ACC112 (cell line): ENCODE measurements at regions not wholly inside any gene's neighbourhood (a gene's known extent, or its start where the extent isn't known, plus 50 kb on each side); places are given as distances from the start of the nearest gene placed in this dataset.
"Not testable (repeated sequence)": the region's sequence is repeated elsewhere in the genome, so short reads cannot be mapped to it uniquely, and the experiment has no call there.

Experiments used
- H2AFZ ChIP-seq: fragments of 200-600 bp; sonication (generic); one replicate; pipeline ENCODE4 v1.6.0; 2017; ENCODE audit warnings: antibody characterized with exemption, low read length; ENCODE audit not compliant: unreplicated experiment
- H3K27ac ChIP-seq: fragments of 200-600 bp; sonication (generic); 2 replicates; pipeline ENCODE4 v1.5.1; 2014; ENCODE audit warnings: low read depth, mild to moderate bottlenecking, antibody characterized with exemption, low read length, moderate library complexity
- H3K27me3 ChIP-seq: fragments of 200-600 bp; sonication (generic); 2 replicates; pipeline ENCODE4 v1.6.1; 2014; ENCODE audit warnings: mild to moderate bottlenecking, antibody characterized with exemption, low read length, moderate library complexity, mixed read lengths; ENCODE audit not compliant: insufficient read depth
- H3K36me3 ChIP-seq: fragments of 200-600 bp; sonication (generic); 2 replicates; pipeline ENCODE4 v1.6.1; 2016; ENCODE audit warnings: mild to moderate bottlenecking, antibody characterized with exemption, low read length, moderate library complexity, mixed read lengths; ENCODE audit not compliant: insufficient read depth
- H3K4me1 ChIP-seq: fragments of 200-600 bp; sonication (generic); one replicate; pipeline ENCODE4 v1.6.1; 2016; ENCODE audit warnings: low read length, mixed read lengths; ENCODE audit not compliant: insufficient read depth, unreplicated experiment, control insufficient read depth
- H3K4me3 ChIP-seq: fragments of 200-600 bp; sonication (generic); 2 replicates; pipeline ENCODE4 v1.5.1; 2014; ENCODE audit warnings: mild to moderate bottlenecking, low read depth, low read length
- H3K79me2 ChIP-seq: fragments of 200-600 bp; sonication (generic); one replicate; pipeline ENCODE4 v1.6.0; 2016; ENCODE audit warnings: low read length; ENCODE audit not compliant: control insufficient read depth, unreplicated experiment, insufficient read depth

DNA sequence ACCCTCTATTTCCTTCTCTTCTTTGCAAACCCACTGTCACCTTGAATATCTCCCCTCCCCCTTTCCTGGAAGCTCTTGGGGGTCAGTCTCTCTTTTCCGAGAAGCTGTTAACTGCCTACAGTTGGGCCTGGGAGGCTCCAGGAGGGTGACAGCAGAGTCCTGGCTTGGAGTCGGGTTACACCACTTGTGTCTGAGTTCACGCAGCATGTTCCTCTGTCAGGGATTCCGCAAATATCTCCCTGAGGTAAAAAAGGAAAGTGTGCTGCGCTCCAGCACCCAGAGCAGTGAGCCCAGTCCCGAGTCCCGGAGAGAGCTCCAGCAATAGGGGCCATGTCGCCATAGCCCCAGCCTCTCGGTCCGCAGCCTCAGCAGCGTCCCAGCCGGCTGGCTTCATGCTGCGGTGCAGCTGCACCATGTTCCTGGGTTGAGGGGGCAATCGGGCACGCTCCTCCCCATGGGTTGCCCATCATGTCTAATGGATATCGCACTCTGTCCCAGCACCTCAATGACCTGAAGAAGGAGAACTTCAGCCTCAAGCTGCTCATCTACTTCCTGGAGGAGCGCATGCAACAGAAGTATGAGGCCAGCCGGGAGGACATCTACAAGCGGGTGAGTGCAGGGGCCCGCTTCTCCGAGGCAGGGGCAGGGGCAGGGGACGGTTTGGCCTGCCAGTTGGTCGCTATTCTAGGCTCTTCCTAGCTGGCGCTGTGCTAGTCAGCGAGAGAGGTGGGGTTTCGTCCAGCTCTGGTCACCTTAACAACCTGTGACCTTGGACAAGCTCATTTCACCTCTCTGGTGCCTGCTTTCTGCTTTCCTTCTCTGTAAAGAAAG lies 101.3 kb upstream of the SEC22B start:
- not testable (repeated sequence) for H2AFZ ChIP-seq, H3K36me3 ChIP-seq, H3K4me1 ChIP-seq, H3K4me3 ChIP-seq, H3K79me2 ChIP-seq, H3K27me3 ChIP-seq, H3K27ac ChIP-seq

DNA sequence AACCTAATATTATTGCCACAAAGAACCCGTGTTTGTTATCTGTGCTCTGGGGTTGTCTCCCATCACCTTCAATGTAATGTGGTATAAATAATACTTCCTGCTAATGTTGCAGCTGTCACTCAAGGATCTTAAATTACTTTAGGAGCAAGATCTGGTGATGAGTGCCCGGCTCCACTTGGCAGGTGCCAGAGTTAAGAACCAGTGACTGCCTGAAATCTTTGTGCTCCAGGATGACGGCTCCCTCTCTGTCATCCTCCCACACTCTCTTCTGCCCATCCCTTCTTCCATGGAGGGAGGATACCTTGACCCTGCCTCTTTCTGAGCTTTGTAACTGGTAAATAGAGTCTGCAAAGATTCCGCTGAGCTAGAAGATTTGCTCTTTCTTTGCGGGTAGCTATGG lies 100.4 kb upstream of the SEC22B start:
- H3K79me2 ChIP-seq, H3K4me1 ChIP-seq, H3K4me3 ChIP-seq, H3K27ac ChIP-seq, H3K27me3 ChIP-seq, H3K36me3 ChIP-seq, H2AFZ ChIP-seq: not testable (repeated sequence)

DNA sequence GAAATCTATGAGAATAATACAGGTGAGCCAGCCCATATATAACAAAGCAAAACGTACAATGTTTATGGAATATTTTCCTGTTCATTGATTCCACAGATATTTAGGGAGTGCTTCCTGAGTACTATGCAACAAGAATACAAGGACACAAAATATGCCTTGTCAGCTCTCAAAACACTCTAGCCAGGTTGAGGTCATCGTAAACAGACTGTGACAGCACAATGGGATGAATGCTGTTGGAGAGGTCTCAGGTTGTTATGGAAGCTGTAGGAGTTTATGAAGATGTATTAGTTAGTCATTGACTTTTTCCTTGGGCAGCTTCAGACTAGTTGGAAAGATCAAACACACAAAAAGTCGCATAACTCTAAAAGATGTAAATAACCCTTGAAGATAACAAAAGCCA lies 98.1 kb upstream of the SEC22B start:
- H3K27me3 ChIP-seq, H2AFZ ChIP-seq, H3K36me3 ChIP-seq, H3K4me3 ChIP-seq, H3K79me2 ChIP-seq, H3K27ac ChIP-seq, H3K4me1 ChIP-seq: not testable (repeated sequence)

DNA sequence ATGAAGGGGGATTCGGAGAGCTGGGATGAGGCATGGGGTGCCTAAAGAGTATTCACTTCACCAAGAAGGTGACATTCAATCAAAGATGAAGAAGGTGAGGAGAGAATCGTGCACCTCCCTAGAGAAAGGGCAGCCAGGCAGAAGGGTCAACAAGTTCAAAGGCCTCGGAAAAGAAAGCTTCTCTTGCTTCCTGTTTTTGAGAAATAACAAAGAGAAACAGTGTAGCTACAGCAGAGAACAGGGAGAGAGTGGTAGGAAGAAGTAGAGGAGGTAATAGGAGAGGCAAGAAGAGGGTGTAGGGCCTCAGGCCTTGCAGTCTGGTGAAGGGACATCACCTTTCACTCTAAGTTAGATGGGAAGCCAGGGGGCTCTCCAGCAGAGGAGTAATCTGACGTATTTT lies 97.0 kb upstream of the SEC22B start:
- not testable (repeated sequence) for H3K4me1 ChIP-seq, H3K4me3 ChIP-seq, H3K27ac ChIP-seq, H2AFZ ChIP-seq, H3K27me3 ChIP-seq, H3K36me3 ChIP-seq, H3K79me2 ChIP-seq

DNA sequence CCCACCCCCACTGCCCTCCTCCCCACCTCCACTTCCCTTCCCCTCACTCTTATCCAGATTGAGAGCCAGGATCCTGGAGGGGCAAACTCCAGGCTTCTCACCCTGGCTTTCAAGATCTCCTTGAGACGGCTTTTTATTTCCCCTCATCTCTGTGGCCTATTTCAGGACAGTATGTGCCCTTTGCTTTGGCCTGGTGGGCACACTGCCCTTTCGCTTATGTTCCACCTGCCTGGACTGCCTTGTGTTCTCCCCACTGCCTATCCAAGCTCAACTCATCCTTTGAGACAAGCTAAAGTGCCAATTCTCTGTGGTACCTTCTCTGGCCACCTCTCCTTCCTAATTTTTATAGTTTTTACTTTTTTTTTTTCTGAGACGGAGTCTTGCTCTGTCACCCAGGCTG lies 95.9 kb upstream of the SEC22B start:
- H3K4me3 ChIP-seq, H2AFZ ChIP-seq, H3K36me3 ChIP-seq, H3K27me3 ChIP-seq, H3K27ac ChIP-seq, H3K4me1 ChIP-seq, H3K79me2 ChIP-seq: not testable (repeated sequence)

DNA sequence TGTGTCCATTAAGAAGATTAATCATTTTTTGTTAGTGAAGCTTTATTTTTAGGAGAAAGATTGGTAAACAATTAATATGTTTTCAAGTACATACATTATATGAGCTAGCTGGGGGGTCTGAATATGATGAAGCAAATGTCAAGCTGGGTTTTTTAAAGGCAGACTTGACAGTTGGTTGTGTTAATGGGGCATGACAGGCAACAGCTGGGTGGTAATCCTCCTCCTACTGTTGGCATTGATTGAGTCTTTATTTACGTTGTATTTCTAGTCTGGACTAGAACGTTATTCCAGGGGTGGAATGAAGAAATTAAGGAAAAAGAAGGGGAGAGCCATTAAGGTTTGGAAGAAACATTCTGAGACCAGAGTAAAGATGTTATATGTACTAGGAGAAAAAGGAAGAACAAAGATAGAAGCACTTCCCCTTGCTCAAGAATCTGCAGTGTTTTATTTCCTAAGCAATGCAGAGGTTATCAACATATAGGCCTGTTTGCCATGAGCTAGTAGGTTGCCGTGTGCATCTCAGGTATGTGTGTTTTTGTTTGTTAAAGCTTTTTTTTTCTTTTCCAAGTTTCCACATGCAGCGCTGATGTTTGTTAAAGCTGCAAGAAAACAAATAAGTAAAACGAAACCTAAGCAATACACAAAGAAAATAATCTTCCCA lies 95.4 kb upstream of the SEC22B start:
- H3K36me3 ChIP-seq, H2AFZ ChIP-seq, H3K27me3 ChIP-seq, H3K4me3 ChIP-seq, H3K79me2 ChIP-seq, H3K27ac ChIP-seq, H3K4me1 ChIP-seq: not testable (repeated sequence)

DNA sequence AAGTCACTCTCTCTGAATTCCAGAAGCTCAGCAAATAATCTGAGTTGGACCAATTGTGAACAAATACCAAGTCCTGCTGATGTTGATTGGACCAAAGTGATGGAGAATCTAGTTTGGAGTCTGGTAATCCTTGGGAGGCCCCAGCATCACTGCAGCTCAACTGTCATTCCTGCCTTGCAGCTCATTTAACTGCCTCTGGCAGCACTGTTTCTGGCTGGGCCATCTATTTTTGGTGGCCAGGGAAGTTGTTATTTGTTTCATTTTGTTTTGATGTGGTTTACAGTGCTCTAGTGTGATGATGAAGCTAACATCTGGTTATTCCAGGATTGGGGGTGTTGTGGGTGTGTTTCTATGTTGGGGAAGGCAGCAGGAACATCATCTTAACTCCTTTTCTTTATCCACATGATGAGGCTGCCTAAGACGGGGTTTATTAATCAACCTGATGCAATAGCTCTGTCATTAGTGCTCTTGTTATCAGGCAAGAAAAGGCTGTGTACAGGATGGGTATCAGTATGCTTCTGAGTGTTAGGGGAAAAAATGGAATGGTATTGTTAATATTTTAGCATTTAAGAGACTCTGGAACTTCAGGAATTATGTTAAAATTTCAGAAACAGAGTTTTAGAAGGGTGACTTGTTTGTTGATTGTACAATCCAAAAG lies 91.7 kb upstream of the SEC22B start:
- not testable (repeated sequence) for H3K27me3 ChIP-seq, H3K27ac ChIP-seq, H3K4me3 ChIP-seq, H2AFZ ChIP-seq, H3K79me2 ChIP-seq, H3K4me1 ChIP-seq, H3K36me3 ChIP-seq

DNA sequence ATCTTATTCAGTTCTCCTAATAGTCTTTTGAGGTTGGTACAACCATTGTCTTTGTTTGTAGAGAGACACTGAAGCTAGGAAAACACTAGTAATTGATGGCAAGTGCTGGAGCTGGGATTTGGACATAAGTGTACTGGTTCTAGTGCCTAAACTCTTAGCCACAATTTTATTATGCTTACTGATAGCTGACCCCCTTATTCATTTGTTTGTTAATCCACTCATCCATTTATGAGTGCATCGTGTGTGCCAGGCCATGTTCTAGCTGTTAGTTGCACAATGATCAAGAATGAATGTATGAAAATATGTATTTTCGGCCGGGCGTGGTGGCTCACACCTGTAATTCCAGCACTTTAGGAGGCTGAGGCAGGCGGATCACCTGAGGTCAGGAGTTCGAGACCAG lies 88.2 kb upstream of the SEC22B start:
- H3K27ac ChIP-seq, H3K27me3 ChIP-seq, H3K4me1 ChIP-seq, H3K4me3 ChIP-seq, H2AFZ ChIP-seq, H3K79me2 ChIP-seq, H3K36me3 ChIP-seq: not testable (repeated sequence)

DNA sequence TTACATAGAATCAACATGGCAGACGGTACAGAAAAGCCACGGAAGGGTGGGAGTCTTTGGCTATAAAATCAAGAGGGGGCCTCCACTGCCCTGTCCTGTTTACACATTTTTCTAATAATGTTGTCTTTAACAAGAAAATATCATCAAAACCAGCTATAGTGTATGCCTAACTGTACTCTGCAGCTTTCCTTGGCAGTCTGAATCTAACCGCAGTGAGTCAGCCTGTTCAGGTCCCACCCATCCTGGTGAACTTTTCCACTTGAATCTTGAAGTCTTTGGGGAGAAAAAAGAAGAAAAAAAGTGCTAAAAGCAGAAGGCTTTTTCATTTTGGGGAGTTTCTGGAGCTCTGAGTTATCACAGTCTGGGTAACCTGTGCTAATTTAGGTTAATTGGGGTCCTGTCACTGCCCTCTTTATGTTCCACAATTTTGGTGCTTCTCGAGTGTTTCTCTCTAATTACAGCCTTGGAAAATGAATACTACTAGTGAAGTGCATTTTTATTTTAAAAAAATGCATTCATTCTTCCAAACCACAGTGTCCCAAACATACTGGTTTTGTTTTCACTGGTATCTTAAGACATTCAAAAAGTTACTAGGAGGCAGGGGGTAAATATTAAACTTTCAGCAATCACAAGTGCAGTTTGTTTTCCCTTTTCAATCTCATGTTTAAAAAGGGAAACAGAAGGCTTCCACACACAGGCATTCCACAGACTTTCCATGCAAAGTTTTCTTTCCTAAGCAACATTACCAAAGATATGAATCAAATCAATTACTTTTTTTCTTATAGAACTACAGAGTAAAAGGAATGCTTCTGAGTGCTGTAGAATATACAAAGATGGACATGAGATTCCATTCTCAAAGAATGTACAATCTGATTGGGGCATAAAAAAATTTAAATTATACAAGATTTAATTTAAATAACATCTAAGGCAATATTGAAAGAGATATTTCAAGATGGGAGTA lies 86.8 kb upstream of the SEC22B start:
- H3K27ac ChIP-seq, H3K4me1 ChIP-seq, H2AFZ ChIP-seq, H3K27me3 ChIP-seq, H3K4me3 ChIP-seq, H3K79me2 ChIP-seq, H3K36me3 ChIP-seq: not testable (repeated sequence)

DNA sequence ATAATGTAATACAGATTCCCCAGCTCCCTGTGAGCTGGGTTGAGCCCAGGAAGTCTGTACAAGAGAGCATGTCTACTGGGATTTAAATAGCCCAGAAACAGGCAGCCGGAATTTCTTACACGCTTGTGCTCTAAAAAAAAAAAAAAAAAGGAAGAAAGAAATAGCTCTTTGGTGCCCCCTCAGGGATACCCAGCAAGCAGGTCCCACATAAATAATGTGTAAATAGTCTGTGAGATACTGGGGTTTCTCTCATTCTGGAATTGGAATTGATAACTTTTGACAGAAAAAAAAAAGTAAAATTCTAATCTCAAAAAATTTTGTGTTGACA lies 81.4 kb upstream of the SEC22B start:
- H3K27ac ChIP-seq, H3K27me3 ChIP-seq: not testable (repeated sequence)

More for the DNA sequence above, 81.4 kb upstream of the SEC22B start:
- not testable (repeated sequence) for H3K36me3 ChIP-seq, H3K79me2 ChIP-seq, H3K4me1 ChIP-seq, H2AFZ ChIP-seq, H3K4me3 ChIP-seq
